Hippocampal formation (tissue), 2 donors: ENCODE measurements at regions not wholly inside any gene's neighbourhood (a gene's known extent, or its start where the extent isn't known, plus 50 kb on each side); places are given as distances from the start of the nearest gene placed in this dataset.
A peak's percentile ranks its signal among the peaks of the same experiment; 100 is the strongest.

Experiments
- DNase-seq, 2 donors: peaks; one replicate each; lab custom pipeline; 2025; lab: John Stamatoyannopoulos, UW

- DNase-seq: no peak
These were observed 631.8 kb downstream of the AJAP1 start for GRCh38 chr1:5286244-5286643.

- no peak for DNase-seq
These were observed 620.1 kb downstream of the AJAP1 start for GRCh38 chr1:5274527-5274926.

GRCh38 chr1:5273280-5274003 lies 619.0 kb downstream of the AJAP1 start:
- DNase-seq: peak in 1 of 2 donors; percentile 8

- DNase-seq: no peak
These were observed 617.9 kb downstream of the AJAP1 start for GRCh38 chr1:5272325-5272724.

GRCh38 chr1:5271264-5271663 lies 616.9 kb downstream of the AJAP1 start:
- no peak for DNase-seq

- no peak for DNase-seq
These were observed 615.5 kb downstream of the AJAP1 start for GRCh38 chr1:5269901-5270300.

GRCh38 chr1:5267603-5268235 lies 613.3 kb downstream of the AJAP1 start:
- no peak for DNase-seq

- DNase-seq: no peak
These were observed 611.1 kb downstream of the AJAP1 start for GRCh38 chr1:5265438-5266075.

- no peak for DNase-seq
These were observed 610.1 kb downstream of the AJAP1 start for GRCh38 chr1:5264476-5264875.

- DNase-seq: no peak
These were observed 602.4 kb downstream of the AJAP1 start for GRCh38 chr1:5256793-5257192.

GRCh38 chr1:5254975-5255374 lies 600.6 kb downstream of the AJAP1 start:
- no peak for DNase-seq

- no peak for DNase-seq
These were observed 599.8 kb downstream of the AJAP1 start for GRCh38 chr1:5254131-5254725.

GRCh38 chr1:5253036-5253435 lies 598.6 kb downstream of the AJAP1 start:
- no peak for DNase-seq

- DNase-seq: no peak
These were observed 595.9 kb downstream of the AJAP1 start for GRCh38 chr1:5250336-5250735.

GRCh38 chr1:5245348-5245747 lies 590.9 kb downstream of the AJAP1 start:
- no peak for DNase-seq

- no peak for DNase-seq
These were observed 590.3 kb downstream of the AJAP1 start for GRCh38 chr1:5244631-5245285.

GRCh38 chr1:5242850-5243249 lies 588.4 kb downstream of the AJAP1 start:
- DNase-seq: no peak

GRCh38 chr1:5239911-5240310 lies 585.5 kb downstream of the AJAP1 start:
- DNase-seq: no peak

GRCh38 chr1:5238351-5239130 lies 584.1 kb downstream of the AJAP1 start:
- no peak for DNase-seq

- no peak for DNase-seq
These were observed 581.0 kb downstream of the AJAP1 start for GRCh38 chr1:5235355-5235899.

- DNase-seq: no peak
These were observed 578.1 kb downstream of the AJAP1 start for GRCh38 chr1:5232537-5232936.
